Loucy (cell line): ENCODE measurements at regions not wholly inside any gene's neighbourhood (a gene's known extent, or its start where the extent isn't known, plus 50 kb on each side); places are given as distances from the start of the nearest gene placed in this dataset.

Experiments used
- EZH2phosphoT487 ChIP-seq: fragments of 200-600 bp; IDR thresholded peaks from 2 replicates; pipeline ENCODE4 v1.6.1; 2018; ENCODE audit warnings: antibody characterized with exemption, mild to moderate bottlenecking, moderate library complexity, borderline replicate concordance
- TF ChIP-seq, protein P1 (sequence below): fragments of 200-600 bp; sonication (generic); conservative IDR thresholded peaks from 2 replicates; pipeline ENCODE4 v1.5.1; 2014; ENCODE audit warnings: mild to moderate bottlenecking, antibody characterized with exemption, low read length

DNA sequence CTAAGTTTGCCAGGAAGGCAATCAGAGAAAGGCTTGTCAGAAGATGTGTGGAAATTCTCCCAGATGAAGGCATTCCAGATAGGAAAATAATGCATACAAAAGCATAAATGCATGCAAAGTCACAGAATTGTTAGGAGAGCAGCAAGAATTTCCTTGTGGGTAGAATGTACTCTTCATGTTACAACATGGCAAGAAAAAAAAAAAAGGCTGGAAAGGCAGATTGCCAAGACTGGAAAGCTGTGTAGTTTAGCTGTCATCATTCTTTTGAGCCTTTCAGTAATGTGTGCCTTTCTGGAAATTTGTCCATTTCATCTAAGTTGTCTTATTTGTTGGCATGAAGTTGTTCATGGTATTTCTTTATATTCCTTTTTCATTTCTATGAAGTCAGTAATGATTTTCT is 71.0 kb upstream of the EFCAB3 start:
- TF ChIP-seq, protein P1, sequence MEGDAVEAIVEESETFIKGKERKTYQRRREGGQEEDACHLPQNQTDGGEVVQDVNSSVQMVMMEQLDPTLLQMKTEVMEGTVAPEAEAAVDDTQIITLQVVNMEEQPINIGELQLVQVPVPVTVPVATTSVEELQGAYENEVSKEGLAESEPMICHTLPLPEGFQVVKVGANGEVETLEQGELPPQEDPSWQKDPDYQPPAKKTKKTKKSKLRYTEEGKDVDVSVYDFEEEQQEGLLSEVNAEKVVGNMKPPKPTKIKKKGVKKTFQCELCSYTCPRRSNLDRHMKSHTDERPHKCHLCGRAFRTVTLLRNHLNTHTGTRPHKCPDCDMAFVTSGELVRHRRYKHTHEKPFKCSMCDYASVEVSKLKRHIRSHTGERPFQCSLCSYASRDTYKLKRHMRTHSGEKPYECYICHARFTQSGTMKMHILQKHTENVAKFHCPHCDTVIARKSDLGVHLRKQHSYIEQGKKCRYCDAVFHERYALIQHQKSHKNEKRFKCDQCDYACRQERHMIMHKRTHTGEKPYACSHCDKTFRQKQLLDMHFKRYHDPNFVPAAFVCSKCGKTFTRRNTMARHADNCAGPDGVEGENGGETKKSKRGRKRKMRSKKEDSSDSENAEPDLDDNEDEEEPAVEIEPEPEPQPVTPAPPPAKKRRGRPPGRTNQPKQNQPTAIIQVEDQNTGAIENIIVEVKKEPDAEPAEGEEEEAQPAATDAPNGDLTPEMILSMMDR = no peak
- TF ChIP-seq EZH2phosphoT487 = no peak
